Medulla oblongata (tissue), 1 donor: ENCODE measurements at regions not wholly inside any gene's neighbourhood (a gene's known extent, or its start where the extent isn't known, plus 50 kb on each side); places are given as distances from the start of the nearest gene placed in this dataset.

Experiments
- DNase-seq: peaks from one replicate; pipeline ENCODE4 v3.0.0-alpha.2; 2015; ENCODE audit errors: extremely low spot score

- DNase-seq: no peak
These were observed 54.2 kb upstream of the SPRY4 start for GRCh38 chr5:142378737-142379634.

DNA sequence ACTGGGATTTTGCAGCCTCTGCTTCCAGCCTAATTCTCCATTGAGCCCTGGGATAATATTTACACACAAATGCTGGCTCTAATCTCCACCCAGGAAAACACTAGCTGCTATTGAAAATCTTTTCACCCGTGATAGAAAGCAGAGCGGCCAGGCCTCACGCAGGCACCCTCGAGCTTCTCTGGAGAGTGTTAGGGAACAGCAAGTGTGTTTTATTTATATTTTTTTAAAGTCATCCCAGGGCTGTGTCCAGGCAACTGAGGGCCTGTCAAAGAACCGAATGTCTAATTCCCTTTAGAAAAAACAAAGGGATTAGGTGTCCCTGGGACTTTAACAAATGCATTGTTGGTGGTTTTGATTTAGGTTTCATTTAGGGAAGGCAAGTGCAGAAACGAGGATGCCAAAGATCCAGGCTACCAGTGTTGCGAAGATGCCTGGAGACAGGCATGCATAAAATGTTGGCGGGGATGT lies 51.2 kb upstream of the SPRY4 start:
- DNase-seq: no peak
